OCI-LY7 (cell line): ENCODE measurements at regions not wholly inside any gene's neighbourhood (a gene's known extent, or its start where the extent isn't known, plus 50 kb on each side); places are given as distances from the start of the nearest gene placed in this dataset.

ENCODE experiments used
- BruUV-seq: library from RNA; stranded (reverse); fragments of 400-500 nt; replicated peaks from 2 replicates; lab custom pipeline; 2021; lab: Mats Ljungman, UMichigan
- CTCF ChIA-PET: fragments of 300-600 bp; sonication (Branson Sonifier 250); formaldehyde crosslinking; loops from one replicate; lab custom pipeline; 2022; ENCODE audit warnings: antibody characterized with exemption; ENCODE audit not compliant: unreplicated experiment; lab: Charles Lee
- POLR2A ChIA-PET: fragments of 300-600 bp; sonication (Branson Sonifier 250); formaldehyde crosslinking; loops from one replicate; lab custom pipeline; 2022; ENCODE audit warnings: antibody characterized with exemption; lab: Charles Lee
- DNase-seq: peaks from one replicate; pipeline ENCODE4 v3.0.0-alpha.2; 2015; ENCODE audit warnings: low spot score
- H2AFZ ChIP-seq: fragments of 200-600 bp; sonication (generic), shearing (Covaris generic); 2 replicates; pipeline ENCODE4 v1.6.1; 2014; ENCODE audit warnings: mild to moderate bottlenecking, antibody characterized with exemption, low read length, moderate library complexity
- H3K27ac ChIP-seq: fragments of 200-600 bp; sonication (generic); 2 replicates; pipeline ENCODE4 v1.5.1; 2014; ENCODE audit warnings: mixed run types, low read depth, mild to moderate bottlenecking, moderate library complexity, low read length, inconsistent platforms; ENCODE audit not compliant: poor library complexity, severe bottlenecking
- H3K36me3 ChIP-seq: fragments of 200-600 bp; sonication (generic); 2 replicates; pipeline ENCODE4 v1.6.1; 2014; ENCODE audit warnings: mild to moderate bottlenecking, antibody characterized with exemption, low read length, moderate library complexity, mixed read lengths; ENCODE audit not compliant: insufficient read depth
- H3K4me1 ChIP-seq: fragments of 200-600 bp; sonication (generic); 2 replicates; pipeline ENCODE4 v1.5.1; 2014; ENCODE audit warnings: mild to moderate bottlenecking, low read length; ENCODE audit not compliant: insufficient read depth, poor library complexity, severe bottlenecking
- H3K4me2 ChIP-seq: fragments of 200-600 bp; sonication (generic); 2 replicates; pipeline ENCODE4 v1.6.1; 2014; ENCODE audit warnings: mild to moderate bottlenecking, low read length
- H3K4me3 ChIP-seq: fragments of 200-600 bp; sonication (generic); 2 replicates; pipeline ENCODE4 v1.5.1; 2014; ENCODE audit warnings: mild to moderate bottlenecking, low read depth, low read length; ENCODE audit not compliant: poor library complexity, severe bottlenecking
- H3K79me2 ChIP-seq: fragments of 200-600 bp; sonication (generic); 2 replicates; pipeline ENCODE4 v1.6.1; 2016; ENCODE audit warnings: low read depth, mild to moderate bottlenecking, low read length, moderate library complexity, mixed read lengths; ENCODE audit not compliant: insufficient read depth
- H3K9me2 ChIP-seq: fragments of 200-600 bp; sonication (generic); 2 replicates; pipeline ENCODE4 v1.6.1; 2016; ENCODE audit warnings: mild to moderate bottlenecking, low read length, mixed read lengths; ENCODE audit not compliant: insufficient read depth
- H3K9me3 ChIP-seq: fragments of 200-600 bp; sonication (generic); 2 replicates; pipeline ENCODE4 v1.6.1; 2014; ENCODE audit warnings: mild to moderate bottlenecking, mixed run types, low read length, mixed read lengths
- H4K20me1 ChIP-seq: fragments of 200-600 bp; sonication (generic); 2 replicates; pipeline ENCODE4 v1.6.1; 2014; ENCODE audit warnings: mild to moderate bottlenecking, antibody characterized with exemption, low read length, moderate library complexity, mixed read lengths; ENCODE audit not compliant: insufficient read depth
- EZH2phosphoT487 ChIP-seq: fragments of 200-600 bp; sonication (generic); IDR thresholded peaks from 2 replicates; pipeline ENCODE4 v1.6.1; 2018; ENCODE audit warnings: low read depth, borderline replicate concordance, mild to moderate bottlenecking, mixed run types, antibody characterized with exemption, low read length, moderate library complexity, mixed read lengths
- intact Hi-C: fragments of 100-400 bp; cut with micrococcal nuclease; formaldehyde crosslinking; loops from one replicate; pipeline ENCODE4 v1.10.0; 2022; ENCODE audit not compliant: unreplicated experiment
- TF ChIP-seq, protein P1 (sequence below): fragments of 200-600 bp; sonication (generic); conservative IDR thresholded peaks from 2 replicates; pipeline ENCODE4 v1.5.1; 2014; ENCODE audit warnings: mild to moderate bottlenecking, antibody characterized with exemption, low read length, moderate library complexity, mixed read lengths

DNA sequence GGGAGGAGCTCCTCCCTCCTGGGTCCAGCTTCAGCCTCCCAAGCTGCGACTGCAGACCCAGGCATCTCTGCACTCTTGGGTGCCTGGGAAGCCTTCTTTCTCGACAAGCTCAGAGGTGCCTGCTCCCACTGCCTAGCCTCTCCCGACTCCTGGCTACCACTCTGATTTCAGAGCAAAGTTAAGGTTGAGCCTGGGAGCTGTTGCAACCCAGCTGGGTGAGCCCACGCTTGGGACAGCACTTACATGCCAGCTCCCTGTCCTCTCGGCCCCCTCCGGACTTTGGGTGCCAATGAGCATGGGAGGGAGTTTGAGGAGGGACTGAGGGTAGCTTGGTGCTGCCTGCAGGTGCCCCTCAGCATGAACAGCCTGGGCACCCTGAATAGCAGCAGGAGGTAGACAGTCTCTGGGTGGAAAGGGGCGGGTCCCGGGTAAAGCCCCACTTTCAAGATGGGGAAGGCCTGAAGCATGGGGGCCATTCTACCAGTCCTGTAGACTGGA is 1383.4 kb upstream of the PCDH20 start:
- H3K4me2 ChIP-seq = no peak overlapping the region
- no peaks in the 10 kb centered on the region for H4K20me1 ChIP-seq
- intact Hi-C loops = no loop called here
- H3K36me3 ChIP-seq = no peaks in the 10 kb centered on the region
- ChIA-PET CTCF (no interaction called here), POLR2A (no interaction called here)
- no peak for DNase-seq
- no peak for TF ChIP-seq EZH2phosphoT487
- TF ChIP-seq, protein P1, sequence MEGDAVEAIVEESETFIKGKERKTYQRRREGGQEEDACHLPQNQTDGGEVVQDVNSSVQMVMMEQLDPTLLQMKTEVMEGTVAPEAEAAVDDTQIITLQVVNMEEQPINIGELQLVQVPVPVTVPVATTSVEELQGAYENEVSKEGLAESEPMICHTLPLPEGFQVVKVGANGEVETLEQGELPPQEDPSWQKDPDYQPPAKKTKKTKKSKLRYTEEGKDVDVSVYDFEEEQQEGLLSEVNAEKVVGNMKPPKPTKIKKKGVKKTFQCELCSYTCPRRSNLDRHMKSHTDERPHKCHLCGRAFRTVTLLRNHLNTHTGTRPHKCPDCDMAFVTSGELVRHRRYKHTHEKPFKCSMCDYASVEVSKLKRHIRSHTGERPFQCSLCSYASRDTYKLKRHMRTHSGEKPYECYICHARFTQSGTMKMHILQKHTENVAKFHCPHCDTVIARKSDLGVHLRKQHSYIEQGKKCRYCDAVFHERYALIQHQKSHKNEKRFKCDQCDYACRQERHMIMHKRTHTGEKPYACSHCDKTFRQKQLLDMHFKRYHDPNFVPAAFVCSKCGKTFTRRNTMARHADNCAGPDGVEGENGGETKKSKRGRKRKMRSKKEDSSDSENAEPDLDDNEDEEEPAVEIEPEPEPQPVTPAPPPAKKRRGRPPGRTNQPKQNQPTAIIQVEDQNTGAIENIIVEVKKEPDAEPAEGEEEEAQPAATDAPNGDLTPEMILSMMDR = no peak
- H3K9me2 ChIP-seq = no peaks in the 10 kb centered on the region
- no peak overlapping the region for H2AFZ ChIP-seq
- no peak overlapping the region for H3K27ac ChIP-seq
- no peaks in the 10 kb centered on the region for H3K9me3 ChIP-seq
- H3K4me1 ChIP-seq = no peaks in the 10 kb centered on the region
- no TSS peak for BruUV-seq
- H3K79me2 ChIP-seq = no peaks in the 10 kb centered on the region
- H3K4me3 ChIP-seq = no peak overlapping the region

DNA sequence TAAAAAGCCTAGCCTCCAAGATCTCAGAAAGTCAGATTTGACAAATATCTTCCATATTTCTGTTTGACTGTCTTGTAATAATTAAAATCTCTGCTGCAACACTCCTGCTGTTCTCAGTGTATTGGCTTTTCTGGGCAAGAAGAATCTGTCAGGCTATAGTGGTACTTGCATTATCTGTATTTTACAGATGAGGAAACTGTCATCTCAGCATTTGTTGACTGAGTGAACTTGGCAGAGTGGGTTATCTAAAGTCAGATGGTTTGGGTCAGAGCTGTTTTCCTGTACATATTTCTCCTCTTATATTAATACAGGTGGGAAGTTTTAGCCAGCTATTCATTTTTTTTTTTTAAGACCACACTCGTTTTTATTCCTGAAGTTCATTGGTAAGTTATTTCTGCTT is 1378.2 kb upstream of the PCDH20 start:
- ChIA-PET CTCF (no interaction called here), POLR2A (no interaction called here)
- Histone ChIP-seq H4K20me1 (no peaks in the 10 kb centered on the region), H3K36me3 (no peaks in the 10 kb centered on the region), H3K79me2 (no peaks in the 10 kb centered on the region), H3K9me3 (no peaks in the 10 kb centered on the region), H3K4me1 (no peaks in the 10 kb centered on the region), H3K4me3 (no peak overlapping the region), H3K9me2 (no peaks in the 10 kb centered on the region), H3K27ac (no peak overlapping the region), H2AFZ (no peak overlapping the region), H3K4me2 (no peak overlapping the region)
- no peak for TF ChIP-seq EZH2phosphoT487
- TF ChIP-seq, protein P1 = no peak
- intact Hi-C loops = no loop called here
- BruUV-seq = no TSS peak
- DNase-seq = no peak

DNA sequence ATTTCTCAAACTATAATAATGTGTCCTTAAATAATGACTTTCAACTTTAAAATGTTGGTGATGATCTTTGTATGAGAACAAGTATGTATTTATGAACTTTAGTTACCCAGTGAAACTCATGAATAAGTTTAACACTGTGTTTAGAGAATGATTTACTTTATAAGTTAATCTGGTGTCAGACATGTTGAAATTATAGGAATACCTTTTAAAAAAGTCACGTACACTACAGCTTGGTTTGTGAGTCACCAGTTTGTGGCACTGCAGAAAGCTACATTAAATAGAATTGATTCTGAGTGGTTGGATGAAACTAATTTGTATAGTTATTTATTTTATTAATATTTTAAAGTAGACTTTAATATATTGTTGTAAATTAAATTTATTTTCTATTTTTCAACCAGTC is 1366.2 kb upstream of the PCDH20 start:
- Histone ChIP-seq H3K4me1 (no peaks in the 10 kb centered on the region), H3K27ac (no peak overlapping the region), H3K4me3 (no peak overlapping the region), H3K4me2 (no peak overlapping the region), H3K9me3 (no peaks in the 10 kb centered on the region), H3K9me2 (no peaks in the 10 kb centered on the region), H3K79me2 (no peaks in the 10 kb centered on the region), H4K20me1 (no peaks in the 10 kb centered on the region), H2AFZ (no peak overlapping the region), H3K36me3 (no peaks in the 10 kb centered on the region)
- no TSS peak for BruUV-seq
- POLR2A ChIA-PET = interaction anchor here (0.9 kb wide), 1 partner anchor 23 kb away, joined by 3 read pairs; no protein-coding TSS in a partner anchor
- TF ChIP-seq EZH2phosphoT487 = no peak
- TF ChIP-seq, protein P1 = no peak
- intact Hi-C loops = no loop called here
- CTCF ChIA-PET = no interaction called here
- no peak for DNase-seq
